ENCODE measurements at regions not wholly inside any gene's neighbourhood (a gene's known extent, or its start where the extent isn't known, plus 50 kb on each side); places are given as distances from the start of the nearest gene placed in this dataset.
A peak's percentile ranks its signal among the peaks of the same experiment; 100 is the strongest.

DNA sequence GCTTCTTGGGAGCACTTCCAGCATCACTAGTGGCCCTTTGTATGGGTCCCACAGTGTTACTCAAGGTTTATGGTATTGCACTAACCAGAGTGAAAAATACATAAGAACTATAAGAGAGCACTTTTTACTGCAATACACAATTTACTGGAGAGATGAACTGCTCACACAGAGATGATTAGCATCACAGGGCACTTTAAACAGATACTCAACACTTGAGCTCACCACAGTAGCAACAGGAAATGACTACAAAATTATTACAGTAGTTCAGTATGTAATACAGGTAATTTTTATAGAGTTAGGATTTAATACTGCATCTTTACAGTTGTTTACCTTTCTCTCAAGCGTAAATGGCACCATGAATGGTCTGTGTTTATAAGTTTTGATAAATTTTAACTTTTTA lies 68.2 kb upstream of the CDK1 start:
- Mint-ChIP-seq H3K4me3 (no peak overlapping the region), H3K27me3 (ENCODE audit: low read depth in 2 of 2) (no peaks in the 10 kb centered on the region), H3K4me1 (peaks cover 7 to 13% of the 10 kb centered on the region in 2 donors), H3K36me3 (no peaks in the 10 kb centered on the region), H3K27ac (no peak overlapping the region), H3K9me3 (peaks cover 0 to 2% of the 10 kb centered on the region in 2 donors)
- Histone ChIP-seq H3K36me3 (ENCODE audit: control insufficient read depth, insufficient read depth, low read length) (no peaks in the 10 kb centered on the region), H3K27ac (ENCODE audit: low read length) (no peak overlapping the region), H3K4me3 (ENCODE audit: low read length) (no peak overlapping the region), H3K9me3 (ENCODE audit: control insufficient read depth, insufficient read depth, low read length) (no peaks in the 10 kb centered on the region), H3K4me1 (ENCODE audit: control insufficient read depth, insufficient read depth, low read length) (peaks cover 8% of the 10 kb centered on the region), H3K27me3 (ENCODE audit: control insufficient read depth, insufficient read depth, low read length) (no peaks in the 10 kb centered on the region)
- TF ChIP-seq, protein P1, sequence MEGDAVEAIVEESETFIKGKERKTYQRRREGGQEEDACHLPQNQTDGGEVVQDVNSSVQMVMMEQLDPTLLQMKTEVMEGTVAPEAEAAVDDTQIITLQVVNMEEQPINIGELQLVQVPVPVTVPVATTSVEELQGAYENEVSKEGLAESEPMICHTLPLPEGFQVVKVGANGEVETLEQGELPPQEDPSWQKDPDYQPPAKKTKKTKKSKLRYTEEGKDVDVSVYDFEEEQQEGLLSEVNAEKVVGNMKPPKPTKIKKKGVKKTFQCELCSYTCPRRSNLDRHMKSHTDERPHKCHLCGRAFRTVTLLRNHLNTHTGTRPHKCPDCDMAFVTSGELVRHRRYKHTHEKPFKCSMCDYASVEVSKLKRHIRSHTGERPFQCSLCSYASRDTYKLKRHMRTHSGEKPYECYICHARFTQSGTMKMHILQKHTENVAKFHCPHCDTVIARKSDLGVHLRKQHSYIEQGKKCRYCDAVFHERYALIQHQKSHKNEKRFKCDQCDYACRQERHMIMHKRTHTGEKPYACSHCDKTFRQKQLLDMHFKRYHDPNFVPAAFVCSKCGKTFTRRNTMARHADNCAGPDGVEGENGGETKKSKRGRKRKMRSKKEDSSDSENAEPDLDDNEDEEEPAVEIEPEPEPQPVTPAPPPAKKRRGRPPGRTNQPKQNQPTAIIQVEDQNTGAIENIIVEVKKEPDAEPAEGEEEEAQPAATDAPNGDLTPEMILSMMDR (IDR thresholded peaks at IDR 0.05) = no peak
- DNase-seq (peak in 1 of 2 donors; percentile 30), ATAC-seq (no peak)
- WGBS (ENCODE audit: insufficient coverage) = no CpG with 5 or more reads among the region's 1 CpG
- intact Hi-C loops (cut with micrococcal nuclease) = no loop called here

DNA sequence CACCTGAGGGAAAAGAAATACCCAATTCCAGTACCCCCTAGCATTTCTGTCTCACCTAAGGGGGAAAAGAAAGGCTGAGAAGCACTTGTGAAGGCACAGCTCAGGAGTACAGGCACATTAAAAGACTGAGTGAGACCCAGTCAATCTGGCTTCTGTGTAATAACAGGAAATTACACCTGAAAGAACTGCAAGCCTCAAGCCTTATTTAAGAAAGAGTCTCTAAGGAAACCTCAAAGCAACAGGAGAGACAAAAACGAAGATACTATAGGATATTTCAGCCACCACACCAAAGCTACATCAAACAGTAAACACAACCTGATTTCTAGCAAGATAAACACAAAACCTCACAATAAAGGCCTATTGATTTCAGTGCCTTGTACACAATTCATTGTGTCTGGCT lies 69.6 kb upstream of the CDK1 start:
- peak in 1 of 2 donors; percentile 49 for DNase-seq
- Histone ChIP-seq H3K36me3 (ENCODE audit: control insufficient read depth, insufficient read depth, low read length) (no peaks in the 10 kb centered on the region), H3K27me3 (ENCODE audit: control insufficient read depth, insufficient read depth, low read length) (no peaks in the 10 kb centered on the region), H3K27ac (ENCODE audit: low read length) (no peak overlapping the region), H3K4me3 (ENCODE audit: low read length) (no peak overlapping the region), H3K4me1 (ENCODE audit: control insufficient read depth, insufficient read depth, low read length) (peaks cover 8% of the 10 kb centered on the region), H3K9me3 (ENCODE audit: control insufficient read depth, insufficient read depth, low read length) (no peaks in the 10 kb centered on the region)
- H3K36me3 Mint-ChIP-seq = no peaks in the 10 kb centered on the region
- H3K27me3 Mint-ChIP-seq (ENCODE audit: low read depth in 2 of 2) = no peaks in the 10 kb centered on the region
- peak overlapping the region in 1 of 2 donors; percentile 55 for H3K27ac Mint-ChIP-seq
- TF ChIP-seq, protein P1 (IDR thresholded peaks at IDR 0.05) = no peak
- ATAC-seq = peak in 2 of 3 donors; percentile 24 to 27
- no peak overlapping the region for H3K4me3 Mint-ChIP-seq
- H3K9me3 Mint-ChIP-seq = peaks cover 0 to 2% of the 10 kb centered on the region in 2 donors
- WGBS (ENCODE audit: insufficient coverage) = 0% methylated on average over 1 of the region's 1 CpG
- peaks cover 0 to 7% of the 10 kb centered on the region in 2 donors for H3K4me1 Mint-ChIP-seq
- intact Hi-C loops (cut with micrococcal nuclease) = no loop called here

DNA sequence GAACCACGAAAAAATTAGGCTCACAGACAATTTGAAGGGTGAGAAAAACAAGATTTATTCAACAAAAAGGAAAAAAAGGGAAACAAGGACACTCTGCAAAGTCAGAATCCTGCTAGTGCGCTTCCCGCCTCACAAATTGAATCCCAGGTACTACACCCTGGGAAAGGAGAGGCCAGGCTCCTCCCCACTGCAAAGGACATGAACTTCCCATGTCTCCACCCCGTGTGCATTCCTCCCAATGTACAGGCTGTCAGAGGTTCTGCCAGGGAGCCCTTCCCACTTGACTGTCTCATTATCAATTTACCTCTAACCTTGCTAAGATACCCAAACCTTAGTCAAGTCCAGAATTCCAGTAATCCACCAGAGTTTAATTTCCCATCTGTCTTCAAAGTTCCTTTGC lies 70.4 kb upstream of the CDK1 start:
- no peak overlapping the region for H3K4me3 ChIP-seq (ENCODE audit: low read length)
- peaks cover 0 to 7% of the 10 kb centered on the region in 2 donors for H3K4me1 Mint-ChIP-seq
- ATAC-seq = no peak
- H3K27me3 ChIP-seq (ENCODE audit: control insufficient read depth, insufficient read depth, low read length) = no peaks in the 10 kb centered on the region
- peaks cover 8% of the 10 kb centered on the region for H3K4me1 ChIP-seq (ENCODE audit: control insufficient read depth, insufficient read depth, low read length)
- intact Hi-C loops (cut with micrococcal nuclease) = no loop called here
- no peak overlapping the region for H3K27ac Mint-ChIP-seq
- TF ChIP-seq, protein P1 (IDR thresholded peaks at IDR 0.05) = no peak
- no peak overlapping the region for H3K27ac ChIP-seq (ENCODE audit: low read length)
- 89% methylated on average over 4 of the region's 4 CpGs for WGBS (ENCODE audit: insufficient coverage)
- H3K36me3 Mint-ChIP-seq = no peaks in the 10 kb centered on the region
- no peak for DNase-seq
- H3K9me3 ChIP-seq (ENCODE audit: control insufficient read depth, insufficient read depth, low read length) = no peaks in the 10 kb centered on the region
- H3K9me3 Mint-ChIP-seq = peaks cover 0 to 2% of the 10 kb centered on the region in 2 donors
- no peaks in the 10 kb centered on the region for H3K27me3 Mint-ChIP-seq (ENCODE audit: low read depth in 2 of 2)
- no peak overlapping the region for H3K4me3 Mint-ChIP-seq
- H3K36me3 ChIP-seq (ENCODE audit: control insufficient read depth, insufficient read depth, low read length) = no peaks in the 10 kb centered on the region

DNA sequence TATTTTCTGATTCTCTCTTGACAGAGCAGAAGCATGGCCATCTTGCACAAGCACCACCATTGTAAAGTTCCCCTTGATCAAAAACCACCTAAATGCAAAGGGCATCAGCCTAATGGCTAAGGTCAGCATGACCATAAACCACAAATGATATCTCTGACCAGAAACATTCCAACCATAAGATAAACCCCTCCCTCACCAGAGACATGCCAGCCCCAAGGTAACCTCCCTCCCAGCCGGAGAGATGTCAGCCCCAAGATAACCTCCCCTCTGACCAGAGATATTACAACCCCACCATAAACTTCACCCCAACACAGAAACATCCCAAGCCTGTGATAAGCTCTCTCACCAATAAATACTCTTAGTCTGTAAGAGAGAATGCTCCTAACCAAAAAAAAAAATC lies 72.1 kb upstream of the CDK1 start:
- DNase-seq (no peak), ATAC-seq (no peak)
- WGBS (ENCODE audit: insufficient coverage) = 67% methylated on average over 1 of the region's 1 CpG
- Histone ChIP-seq H3K36me3 (ENCODE audit: control insufficient read depth, insufficient read depth, low read length) (no peaks in the 10 kb centered on the region), H3K9me3 (ENCODE audit: control insufficient read depth, insufficient read depth, low read length) (no peaks in the 10 kb centered on the region), H3K27ac (ENCODE audit: low read length) (no peak overlapping the region), H3K4me3 (ENCODE audit: low read length) (no peak overlapping the region), H3K4me1 (ENCODE audit: control insufficient read depth, insufficient read depth, low read length) (peaks cover 8% of the 10 kb centered on the region), H3K27me3 (ENCODE audit: control insufficient read depth, insufficient read depth, low read length) (no peaks in the 10 kb centered on the region)
- H3K9me3 Mint-ChIP-seq = peaks cover 0 to 2% of the 10 kb centered on the region in 2 donors
- no peak overlapping the region for H3K4me3 Mint-ChIP-seq
- intact Hi-C loops (cut with micrococcal nuclease) = no loop called here
- peaks cover 0 to 7% of the 10 kb centered on the region in 2 donors for H3K4me1 Mint-ChIP-seq
- TF ChIP-seq, protein P1 (IDR thresholded peaks at IDR 0.05) = no peak
- no peak overlapping the region for H3K27ac Mint-ChIP-seq
- H3K27me3 Mint-ChIP-seq (ENCODE audit: low read depth in 2 of 2) = no peaks in the 10 kb centered on the region
- no peaks in the 10 kb centered on the region for H3K36me3 Mint-ChIP-seq

Data from natural killer cell (primary cell).